AG09319 (cell line): ENCODE measurements at regions not wholly inside any gene's neighbourhood (a gene's known extent, or its start where the extent isn't known, plus 50 kb on each side); places are given as distances from the start of the nearest gene placed in this dataset.

Experiments
- DNase-seq: peaks from one replicate; pipeline ENCODE4 v3.0.0-alpha.2; 2010; ENCODE audit warnings: low read depth; ENCODE audit errors: extremely low read depth
- TF ChIP-seq, protein P1 (sequence below): IDR thresholded peaks from 2 replicates; pipeline ENCODE4 v1.5.1; 2011; ENCODE audit warnings: low read depth, mild to moderate bottlenecking, inconsistent platforms, low read length, moderate library complexity

DNA sequence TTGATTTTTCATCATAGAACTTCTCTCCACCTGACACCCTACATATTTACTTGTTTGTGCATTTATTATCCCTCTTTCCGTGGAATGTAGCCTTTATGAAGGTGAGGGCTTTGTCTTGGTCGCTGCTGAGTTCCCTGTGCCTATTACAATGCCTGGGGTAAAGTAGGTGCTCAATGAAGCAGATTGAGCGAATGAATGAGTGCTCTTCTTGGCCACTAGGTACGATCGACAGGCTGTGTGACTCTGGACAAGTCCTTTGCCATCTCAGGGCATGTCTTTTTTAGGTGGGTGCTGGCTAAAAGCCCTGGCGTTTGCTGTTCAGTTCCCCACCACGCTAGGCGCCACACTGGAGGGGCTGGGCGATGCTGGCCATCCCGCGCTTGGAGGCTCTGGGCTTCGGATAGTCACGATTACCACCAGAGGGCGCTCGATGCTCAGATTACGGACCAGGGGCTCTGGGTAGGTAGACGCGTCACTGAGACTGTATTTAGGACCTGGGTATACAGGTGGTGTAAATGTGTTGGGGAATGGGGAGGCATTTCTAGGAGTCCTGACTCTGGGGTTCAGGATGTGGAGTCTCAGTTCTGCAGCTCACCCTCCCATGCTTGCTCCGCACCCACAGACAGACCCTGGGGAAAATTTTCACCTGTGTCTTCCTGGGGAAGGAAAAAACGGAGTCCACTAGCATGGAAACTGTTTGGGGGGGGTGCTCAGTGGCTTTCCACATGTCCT, 71.0 kb upstream of the CSF3R start:
- no peak for DNase-seq

DNA sequence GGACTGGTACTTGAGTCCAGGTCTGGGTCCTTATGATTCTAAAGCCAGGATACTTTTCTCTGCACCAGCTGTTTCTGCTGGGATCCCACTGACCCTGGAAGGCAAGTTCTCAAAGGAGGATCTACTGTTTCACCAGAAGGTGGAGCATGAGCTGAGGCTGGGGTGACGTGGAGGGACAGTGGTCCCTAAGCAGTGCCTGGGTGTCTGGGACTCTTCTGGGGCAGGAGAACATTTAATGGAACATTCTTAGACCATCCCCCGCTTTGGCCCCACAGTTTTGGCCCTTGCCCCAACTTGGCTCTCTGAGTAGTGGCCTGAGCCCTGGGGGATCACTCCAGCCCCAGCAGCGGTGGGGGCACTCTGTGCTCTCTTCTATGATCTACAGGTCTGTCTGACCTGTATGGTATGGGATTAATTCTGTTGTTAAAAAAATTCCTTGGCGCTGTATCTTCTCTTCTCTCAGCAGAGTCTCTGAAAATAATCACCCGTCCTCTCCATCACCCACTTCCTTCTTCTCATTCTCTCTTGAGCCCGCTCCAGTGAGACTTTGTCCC, 60.3 kb upstream of the CSF3R start:
- DNase-seq, result no peak
- TF ChIP-seq, protein P1, sequence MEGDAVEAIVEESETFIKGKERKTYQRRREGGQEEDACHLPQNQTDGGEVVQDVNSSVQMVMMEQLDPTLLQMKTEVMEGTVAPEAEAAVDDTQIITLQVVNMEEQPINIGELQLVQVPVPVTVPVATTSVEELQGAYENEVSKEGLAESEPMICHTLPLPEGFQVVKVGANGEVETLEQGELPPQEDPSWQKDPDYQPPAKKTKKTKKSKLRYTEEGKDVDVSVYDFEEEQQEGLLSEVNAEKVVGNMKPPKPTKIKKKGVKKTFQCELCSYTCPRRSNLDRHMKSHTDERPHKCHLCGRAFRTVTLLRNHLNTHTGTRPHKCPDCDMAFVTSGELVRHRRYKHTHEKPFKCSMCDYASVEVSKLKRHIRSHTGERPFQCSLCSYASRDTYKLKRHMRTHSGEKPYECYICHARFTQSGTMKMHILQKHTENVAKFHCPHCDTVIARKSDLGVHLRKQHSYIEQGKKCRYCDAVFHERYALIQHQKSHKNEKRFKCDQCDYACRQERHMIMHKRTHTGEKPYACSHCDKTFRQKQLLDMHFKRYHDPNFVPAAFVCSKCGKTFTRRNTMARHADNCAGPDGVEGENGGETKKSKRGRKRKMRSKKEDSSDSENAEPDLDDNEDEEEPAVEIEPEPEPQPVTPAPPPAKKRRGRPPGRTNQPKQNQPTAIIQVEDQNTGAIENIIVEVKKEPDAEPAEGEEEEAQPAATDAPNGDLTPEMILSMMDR, result no peak

More for the DNA sequence above, 71.0 kb upstream of the CSF3R start:
- TF ChIP-seq, protein P1, result peak; percentile 59

- DNase-seq, result no peak
These were observed 59.6 kb upstream of the CSF3R start for GRCh38 chr1:36542024-36542961.

DNA sequence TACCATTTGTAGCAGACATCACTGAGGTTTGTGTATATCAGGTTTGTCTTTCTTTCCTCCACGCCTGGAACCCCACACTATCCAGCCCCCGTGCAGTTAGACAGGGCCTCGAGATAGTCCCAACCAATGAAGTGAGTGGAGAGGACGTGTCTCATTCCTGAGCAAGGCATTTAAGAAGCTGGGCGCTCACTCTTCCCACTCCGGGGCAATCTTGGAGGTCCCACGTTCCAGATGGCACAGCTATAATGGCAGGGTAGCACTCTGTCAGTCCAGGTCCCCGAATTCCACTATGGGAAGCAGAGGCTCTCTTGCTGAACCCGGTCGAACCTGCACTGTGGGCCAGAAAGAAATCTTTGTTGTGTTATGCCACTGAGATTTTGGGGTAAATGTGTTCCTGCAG, 57.3 kb upstream of the CSF3R start:
- TF ChIP-seq, protein P1, result no peak
- DNase-seq, result no peak

More at GRCh38 chr1:36542024-36542961, 59.6 kb upstream of the CSF3R start:
- TF ChIP-seq, protein P1, result no peak

DNA sequence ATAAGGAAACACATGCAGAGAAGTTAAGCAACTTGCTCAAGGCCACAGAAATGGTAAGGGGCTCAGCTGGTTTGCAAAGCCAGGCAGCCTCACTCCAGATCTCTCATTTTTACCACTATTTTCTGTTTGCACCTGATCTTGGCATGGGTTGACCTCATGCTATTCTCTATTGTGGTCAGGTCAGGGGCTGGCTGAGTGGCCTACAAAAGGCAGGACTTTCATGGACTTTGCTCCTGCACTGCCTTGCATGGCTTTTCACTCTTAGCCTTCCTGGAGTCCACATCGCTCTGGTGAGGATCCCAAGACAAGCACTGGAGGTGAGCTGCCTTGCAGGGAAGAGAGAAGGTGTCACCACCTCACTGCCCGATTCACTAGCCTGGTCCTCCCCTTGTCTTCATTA, 56.8 kb upstream of the CSF3R start:
- TF ChIP-seq, protein P1, result no peak
- DNase-seq, result no peak

- TF ChIP-seq, protein P1, result no peak
- no peak for DNase-seq
These were observed 55.3 kb upstream of the CSF3R start for GRCh38 chr1:36537991-36538390.

DNA sequence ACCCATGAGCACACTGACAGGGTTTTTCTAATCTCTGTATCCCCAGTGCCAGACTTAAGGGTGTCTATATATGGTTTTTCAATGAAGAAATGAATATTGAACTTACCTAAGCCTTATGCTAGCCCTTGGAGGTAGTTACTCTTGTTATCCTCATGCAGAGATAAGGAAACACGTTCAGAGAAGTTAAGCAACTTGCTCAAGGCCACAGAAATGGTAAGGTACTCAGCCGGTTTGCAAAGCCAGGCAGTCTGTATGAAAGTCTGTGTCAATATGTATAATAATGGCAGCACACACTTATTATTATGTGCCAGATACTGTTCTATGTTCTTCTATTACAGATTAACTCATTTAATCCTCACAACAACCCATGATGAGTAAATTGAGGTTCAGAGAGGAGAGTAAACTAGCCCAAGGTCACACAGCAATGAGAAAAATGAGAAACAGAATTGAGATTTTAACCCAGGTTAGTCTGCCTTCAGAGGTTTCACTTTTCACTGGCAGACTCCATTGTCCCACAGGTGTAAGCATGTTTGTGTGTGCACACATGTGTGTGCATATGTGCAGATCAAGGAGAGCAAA, 54.6 kb upstream of the CSF3R start:
- TF ChIP-seq, protein P1, result no peak

More for the DNA sequence above, 54.6 kb upstream of the CSF3R start:
- no peak for DNase-seq
